LNCaP clone FGC (cell line): ENCODE measurements at regions not wholly inside any gene's neighbourhood (a gene's known extent, or its start where the extent isn't known, plus 50 kb on each side); places are given as distances from the start of the nearest gene placed in this dataset.

Source experiments
- DNase-seq: peaks from one replicate; pipeline ENCODE4 v3.0.0-alpha.2; 2011; ENCODE audit warnings: low read depth
- H3K4me3 ChIP-seq: 2 replicates; pipeline ENCODE4 v1.5.1; 2011; ENCODE audit warnings: mild to moderate bottlenecking, low read depth, low read length, control low read depth
- CTCF ChIP-seq: IDR thresholded peaks from 2 replicates; pipeline ENCODE4 v1.5.1; 2012; ENCODE audit warnings: mild to moderate bottlenecking; ENCODE audit not compliant: control insufficient read depth, insufficient read depth; ENCODE audit errors: extremely low read depth

DNA sequence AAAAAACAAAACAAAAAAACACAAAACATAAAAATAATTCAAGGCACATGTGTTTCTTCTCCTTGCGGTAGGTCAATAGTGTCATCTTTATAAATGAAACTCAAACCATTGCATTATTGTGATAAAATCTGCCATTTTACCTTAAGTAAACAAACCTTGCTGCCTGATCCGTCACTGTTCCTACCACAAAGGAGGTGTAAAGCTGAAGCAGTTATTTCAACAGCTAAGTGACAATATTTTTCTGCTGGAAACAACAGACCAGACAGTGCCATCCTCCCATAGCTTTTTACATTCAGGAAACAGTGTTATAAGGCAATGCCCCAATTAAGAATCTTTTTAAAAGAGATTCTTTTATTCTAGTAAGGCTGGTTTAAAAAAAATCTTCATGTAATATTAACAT is 242.7 kb downstream of the PPP1R2C start:
- DNase-seq: no peak

GRCh38 chrX:42533761-42534160 is 244.2 kb downstream of the PPP1R2C start:
- DNase-seq: no peak
- no peak for TF ChIP-seq CTCF
- no peak overlapping the region for H3K4me3 ChIP-seq

More for the DNA sequence above, 242.7 kb downstream of the PPP1R2C start:
- TF ChIP-seq CTCF: no peak
- H3K4me3 ChIP-seq: no peak overlapping the region

- no peak for TF ChIP-seq CTCF
- no peak for DNase-seq
- H3K4me3 ChIP-seq: no peak overlapping the region
These were observed 246.5 kb downstream of the PPP1R2C start for GRCh38 chrX:42531441-42531840.

GRCh38 chrX:42530027-42530426 is 247.9 kb downstream of the PPP1R2C start:
- no peak for TF ChIP-seq CTCF
- DNase-seq: no peak
- no peak overlapping the region for H3K4me3 ChIP-seq

- DNase-seq: no peak
These were observed 253.6 kb downstream of the PPP1R2C start for GRCh38 chrX:42524379-42524778.

DNA sequence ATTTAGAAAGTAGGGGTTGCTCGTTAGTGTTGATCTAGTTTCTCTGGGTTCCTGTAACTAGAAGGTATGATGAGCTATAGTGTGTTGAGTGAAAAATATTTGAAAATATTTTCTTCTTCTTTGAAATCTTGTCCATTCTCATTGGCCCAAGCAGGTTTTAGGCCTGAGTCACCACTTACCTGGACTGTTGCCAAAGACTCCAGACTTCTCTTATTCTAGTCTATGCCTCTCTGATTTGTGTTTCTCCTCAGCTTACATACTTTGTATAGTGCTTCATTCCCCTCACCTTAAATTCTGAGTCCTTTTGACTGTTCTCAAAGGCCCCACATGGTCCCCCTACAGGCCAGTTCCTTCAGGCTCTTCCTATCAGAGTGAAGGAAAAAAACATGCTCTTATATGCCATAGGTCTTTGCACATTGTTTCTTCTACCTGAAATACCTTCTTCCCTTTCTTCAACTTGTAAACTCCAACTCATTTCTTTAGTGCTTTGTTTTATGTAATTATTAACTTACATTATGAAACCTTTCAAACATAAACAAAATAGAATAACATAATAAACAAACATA is 258.2 kb downstream of the PPP1R2C start:
- H3K4me3 ChIP-seq: no peak overlapping the region
- TF ChIP-seq CTCF: no peak
- no peak for DNase-seq

More at GRCh38 chrX:42524379-42524778, 253.6 kb downstream of the PPP1R2C start:
- TF ChIP-seq CTCF: no peak
- no peak overlapping the region for H3K4me3 ChIP-seq

- DNase-seq: no peak
- no peak overlapping the region for H3K4me3 ChIP-seq
- no peak for TF ChIP-seq CTCF
These were observed 262.0 kb downstream of the PPP1R2C start for GRCh38 chrX:42515939-42516338.
